ENCODE measurements at regions not wholly inside any gene's neighbourhood (a gene's known extent, or its start where the extent isn't known, plus 50 kb on each side); places are given as distances from the start of the nearest gene placed in this dataset.

DNA sequence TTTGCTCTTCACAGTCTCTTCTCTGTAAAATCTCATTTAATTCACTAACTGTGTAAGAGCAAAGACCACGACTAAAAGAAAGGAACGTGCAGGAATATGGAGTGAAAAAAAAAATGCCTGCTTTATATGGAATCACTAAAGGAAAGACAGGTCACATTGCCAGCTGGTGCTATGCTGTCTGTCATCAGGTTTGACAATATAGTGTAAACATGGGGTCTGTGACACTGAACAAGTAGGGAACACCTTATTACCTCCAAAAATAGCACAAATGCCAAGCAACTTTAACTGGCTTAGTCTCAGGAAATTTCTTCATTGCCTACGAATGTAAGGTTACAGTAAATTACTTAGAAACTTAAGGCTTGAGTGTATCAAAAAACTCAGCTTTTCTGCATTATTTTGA lies 364.5 kb upstream of the LINC00305 start:
- Histone ChIP-seq H3K27me3 (ENCODE audit: control insufficient read depth, insufficient read depth, low read length) (no peaks in the 10 kb centered on the region), H3K4me1 (ENCODE audit: control insufficient read depth in 2 of 3, insufficient read depth in 2 of 3, low read depth in 1 of 3, low read length in 3 of 3) (no peaks in the 10 kb centered on the region), H3K9me3 (ENCODE audit: control insufficient read depth in 2 of 3, insufficient read depth in 1 of 3, low read length in 3 of 3) (no peaks in the 10 kb centered on the region), H3K4me3 (ENCODE audit: low read length in 3 of 3) (no peak overlapping the region), H3K9ac (ENCODE audit: low read length in 3 of 3) (no peak overlapping the region), H3K27ac (ENCODE audit: low read depth in 2 of 2, low read length in 2 of 2) (no peak overlapping the region), H3K36me3 (ENCODE audit: control insufficient read depth in 2 of 3, insufficient read depth in 3 of 3, low read length in 3 of 3) (no peaks in the 10 kb centered on the region)
- DNase-seq (no peak), FAIRE-seq (no peak)
- TF ChIP-seq, protein P1, sequence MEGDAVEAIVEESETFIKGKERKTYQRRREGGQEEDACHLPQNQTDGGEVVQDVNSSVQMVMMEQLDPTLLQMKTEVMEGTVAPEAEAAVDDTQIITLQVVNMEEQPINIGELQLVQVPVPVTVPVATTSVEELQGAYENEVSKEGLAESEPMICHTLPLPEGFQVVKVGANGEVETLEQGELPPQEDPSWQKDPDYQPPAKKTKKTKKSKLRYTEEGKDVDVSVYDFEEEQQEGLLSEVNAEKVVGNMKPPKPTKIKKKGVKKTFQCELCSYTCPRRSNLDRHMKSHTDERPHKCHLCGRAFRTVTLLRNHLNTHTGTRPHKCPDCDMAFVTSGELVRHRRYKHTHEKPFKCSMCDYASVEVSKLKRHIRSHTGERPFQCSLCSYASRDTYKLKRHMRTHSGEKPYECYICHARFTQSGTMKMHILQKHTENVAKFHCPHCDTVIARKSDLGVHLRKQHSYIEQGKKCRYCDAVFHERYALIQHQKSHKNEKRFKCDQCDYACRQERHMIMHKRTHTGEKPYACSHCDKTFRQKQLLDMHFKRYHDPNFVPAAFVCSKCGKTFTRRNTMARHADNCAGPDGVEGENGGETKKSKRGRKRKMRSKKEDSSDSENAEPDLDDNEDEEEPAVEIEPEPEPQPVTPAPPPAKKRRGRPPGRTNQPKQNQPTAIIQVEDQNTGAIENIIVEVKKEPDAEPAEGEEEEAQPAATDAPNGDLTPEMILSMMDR (IDR thresholded peaks at IDR 0.05; ENCODE audit: borderline replicate concordance, extremely low read depth, insufficient read depth) = no peak
- intact Hi-C loops (cut with DNase I) = no loop called here

DNA sequence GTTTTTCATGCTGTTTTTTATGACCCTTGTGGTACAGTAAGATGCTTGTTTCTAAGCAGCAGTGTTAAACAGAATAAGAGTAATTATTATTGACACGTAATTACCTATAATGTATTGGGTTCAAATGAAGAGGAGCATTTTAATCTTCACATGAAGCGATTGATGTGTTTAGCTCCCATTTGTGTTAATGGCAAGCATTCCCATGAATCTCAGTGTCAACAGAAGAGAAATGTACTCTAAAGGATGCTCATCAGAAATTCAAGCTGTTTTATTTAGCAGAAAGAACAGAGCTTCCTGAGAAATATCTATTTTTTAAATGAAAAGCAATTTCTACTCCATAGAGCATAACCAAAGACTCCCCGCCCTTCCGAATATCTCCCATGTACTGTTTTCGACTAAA lies 341.3 kb upstream of the LINC00305 start:
- no peak overlapping the region for H3K4me3 ChIP-seq (ENCODE audit: low read length in 3 of 3)
- no peaks in the 10 kb centered on the region for H3K9me3 ChIP-seq (ENCODE audit: control insufficient read depth in 2 of 3, insufficient read depth in 1 of 3, low read length in 3 of 3)
- TF ChIP-seq, protein P1 (IDR thresholded peaks at IDR 0.05; ENCODE audit: borderline replicate concordance, extremely low read depth, insufficient read depth) = no peak
- H3K9ac ChIP-seq (ENCODE audit: low read length in 3 of 3) = no peak overlapping the region
- intact Hi-C loops (cut with DNase I) = no loop called here
- FAIRE-seq = no peak
- no peak for DNase-seq
- no peak overlapping the region for H3K27ac ChIP-seq (ENCODE audit: low read depth in 2 of 2, low read length in 2 of 2)
- H3K27me3 ChIP-seq (ENCODE audit: control insufficient read depth, insufficient read depth, low read length) = no peaks in the 10 kb centered on the region
- H3K36me3 ChIP-seq (ENCODE audit: control insufficient read depth in 2 of 3, insufficient read depth in 3 of 3, low read length in 3 of 3) = no peaks in the 10 kb centered on the region
- no peaks in the 10 kb centered on the region for H3K4me1 ChIP-seq (ENCODE audit: control insufficient read depth in 2 of 3, insufficient read depth in 2 of 3, low read depth in 1 of 3, low read length in 3 of 3)

DNA sequence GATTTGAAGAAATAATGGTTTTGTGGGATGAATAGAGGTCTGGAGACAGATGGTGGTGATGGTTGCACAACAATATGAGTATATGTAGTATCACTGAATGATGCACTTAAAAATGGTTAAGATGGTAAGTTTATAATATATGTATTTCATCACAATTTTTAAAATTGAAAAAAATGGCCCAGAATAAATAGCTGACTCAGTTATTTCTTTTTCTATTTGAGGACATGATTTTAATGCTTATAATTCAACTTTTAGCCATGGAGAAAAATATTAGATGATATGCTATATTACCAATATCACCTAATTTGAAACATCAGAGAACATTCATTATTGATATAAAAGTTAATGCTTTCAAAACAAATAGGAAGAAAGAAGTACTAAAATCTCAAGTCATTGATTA lies 339.8 kb upstream of the LINC00305 start:
- no peak overlapping the region for H3K4me3 ChIP-seq (ENCODE audit: low read length in 3 of 3)
- H3K9me3 ChIP-seq (ENCODE audit: control insufficient read depth in 2 of 3, insufficient read depth in 1 of 3, low read length in 3 of 3) = no peaks in the 10 kb centered on the region
- H3K4me1 ChIP-seq (ENCODE audit: control insufficient read depth in 2 of 3, insufficient read depth in 2 of 3, low read depth in 1 of 3, low read length in 3 of 3) = no peaks in the 10 kb centered on the region
- H3K27me3 ChIP-seq (ENCODE audit: control insufficient read depth, insufficient read depth, low read length) = no peaks in the 10 kb centered on the region
- intact Hi-C loops (cut with DNase I) = no loop called here
- no peak for DNase-seq
- H3K36me3 ChIP-seq (ENCODE audit: control insufficient read depth in 2 of 3, insufficient read depth in 3 of 3, low read length in 3 of 3) = no peaks in the 10 kb centered on the region
- TF ChIP-seq, protein P1 (IDR thresholded peaks at IDR 0.05; ENCODE audit: borderline replicate concordance, extremely low read depth, insufficient read depth) = no peak
- no peak overlapping the region for H3K9ac ChIP-seq (ENCODE audit: low read length in 3 of 3)
- FAIRE-seq = no peak
- no peak overlapping the region for H3K27ac ChIP-seq (ENCODE audit: low read depth in 2 of 2, low read length in 2 of 2)

DNA sequence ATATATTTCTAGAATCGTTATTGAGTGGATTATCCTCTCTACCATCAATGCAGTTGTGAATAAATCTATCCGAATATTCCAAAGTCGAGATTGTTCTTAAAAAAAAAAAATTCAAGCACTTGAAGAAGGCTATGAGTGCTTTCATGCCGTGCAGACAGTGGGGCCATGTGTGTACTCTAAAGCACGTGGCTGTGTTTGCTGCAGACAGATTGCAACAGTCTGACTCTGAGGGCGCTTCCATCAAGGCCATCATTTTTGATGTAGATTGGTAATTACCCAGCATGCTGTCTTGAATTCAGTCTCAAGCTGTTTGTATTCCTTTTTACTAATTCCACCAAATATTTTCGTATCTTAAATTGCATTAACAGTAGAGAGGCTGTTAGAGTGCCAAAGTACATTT lies 325.9 kb upstream of the LINC00305 start:
- H3K4me3 ChIP-seq (ENCODE audit: low read length in 3 of 3) = no peak overlapping the region
- TF ChIP-seq, protein P1 (IDR thresholded peaks at IDR 0.05; ENCODE audit: borderline replicate concordance, extremely low read depth, insufficient read depth) = no peak
- H3K9ac ChIP-seq (ENCODE audit: low read length in 3 of 3) = no peak overlapping the region
- DNase-seq = no peak
- no peak for FAIRE-seq
- intact Hi-C loops (cut with DNase I) = no loop called here
- H3K4me1 ChIP-seq (ENCODE audit: control insufficient read depth in 2 of 3, insufficient read depth in 2 of 3, low read depth in 1 of 3, low read length in 3 of 3) = no peaks in the 10 kb centered on the region
- H3K27me3 ChIP-seq (ENCODE audit: control insufficient read depth, insufficient read depth, low read length) = no peaks in the 10 kb centered on the region
- no peaks in the 10 kb centered on the region for H3K9me3 ChIP-seq (ENCODE audit: control insufficient read depth in 2 of 3, insufficient read depth in 1 of 3, low read length in 3 of 3)
- H3K27ac ChIP-seq (ENCODE audit: low read depth in 2 of 2, low read length in 2 of 2) = no peak overlapping the region
- no peaks in the 10 kb centered on the region for H3K36me3 ChIP-seq (ENCODE audit: control insufficient read depth in 2 of 3, insufficient read depth in 3 of 3, low read length in 3 of 3)

Measured in kidney (tissue), 13 donors.